AG10803 (cell line): ENCODE measurements at regions not wholly inside any gene's neighbourhood (a gene's known extent, or its start where the extent isn't known, plus 50 kb on each side); places are given as distances from the start of the nearest gene placed in this dataset.

ENCODE experiments used
- DNase-seq: peaks from one replicate; pipeline ENCODE4 v3.0.0; 2010; ENCODE audit warnings: low read depth
- H3K4me3 ChIP-seq: 2 replicates; pipeline ENCODE4 v1.5.1; 2011; ENCODE audit warnings: mild to moderate bottlenecking, low read length, control low read depth
- CTCF ChIP-seq: conservative IDR thresholded peaks from 2 replicates; pipeline ENCODE4 v1.5.1; 2011; ENCODE audit warnings: mild to moderate bottlenecking, low read length, control low read depth, inconsistent platforms

- H3K4me3 ChIP-seq, result no peak overlapping the region
- TF ChIP-seq CTCF, result no peak
- no peak for DNase-seq
Observed at GRCh38 chr13:106696719-106697118, 128.8 kb upstream of the ARGLU1 start.

- H3K4me3 ChIP-seq, result no peak overlapping the region
- DNase-seq, result no peak
- no peak for TF ChIP-seq CTCF
Observed at GRCh38 chr13:106696140-106696539, 128.2 kb upstream of the ARGLU1 start.

DNA sequence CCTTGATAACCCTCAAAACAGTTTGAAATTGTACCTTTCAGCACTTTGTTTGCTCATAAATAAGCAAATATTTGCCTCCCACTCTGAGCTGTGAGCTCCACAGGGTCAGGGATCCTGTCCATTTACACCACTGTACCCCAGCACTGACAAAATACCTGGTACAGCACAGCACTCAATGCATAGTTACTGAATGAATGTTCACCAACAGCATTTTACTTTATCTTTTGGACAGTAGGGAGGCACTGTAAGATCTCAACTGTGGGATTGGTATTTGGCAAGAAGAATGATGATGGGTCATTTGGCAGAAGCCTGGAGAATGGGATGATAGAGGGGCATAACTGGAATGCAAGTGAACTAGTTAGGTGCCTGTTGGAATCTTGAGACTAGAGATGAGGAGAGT is 127.2 kb upstream of the ARGLU1 start:
- no peak overlapping the region for H3K4me3 ChIP-seq
- TF ChIP-seq CTCF, result no peak

GRCh38 chr13:106691861-106692260 is 123.9 kb upstream of the ARGLU1 start:
- DNase-seq, result no peak
- no peak overlapping the region for H3K4me3 ChIP-seq
- TF ChIP-seq CTCF, result no peak

More for the DNA sequence above, 127.2 kb upstream of the ARGLU1 start:
- no peak for DNase-seq

DNA sequence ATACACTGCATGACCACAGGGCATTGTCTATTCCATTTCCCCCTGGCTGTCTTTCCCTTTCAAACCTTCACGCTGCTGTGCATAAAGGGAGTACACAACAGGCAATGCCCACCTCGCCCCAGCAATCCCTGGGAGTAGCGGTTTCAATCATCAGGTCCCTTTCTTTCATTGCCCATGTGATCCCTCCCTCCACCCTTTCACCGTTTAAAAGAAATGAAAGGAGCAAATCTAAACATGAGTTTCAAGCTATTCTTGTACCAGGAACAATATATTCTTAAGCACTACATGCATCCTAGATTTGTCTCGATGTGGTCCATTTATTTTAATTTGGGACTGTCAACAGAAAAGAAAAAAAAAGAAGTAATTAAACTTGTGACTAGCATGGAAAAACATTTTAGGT is 123.4 kb upstream of the ARGLU1 start:
- no peak for DNase-seq
- no peak for TF ChIP-seq CTCF
- no peak overlapping the region for H3K4me3 ChIP-seq

DNA sequence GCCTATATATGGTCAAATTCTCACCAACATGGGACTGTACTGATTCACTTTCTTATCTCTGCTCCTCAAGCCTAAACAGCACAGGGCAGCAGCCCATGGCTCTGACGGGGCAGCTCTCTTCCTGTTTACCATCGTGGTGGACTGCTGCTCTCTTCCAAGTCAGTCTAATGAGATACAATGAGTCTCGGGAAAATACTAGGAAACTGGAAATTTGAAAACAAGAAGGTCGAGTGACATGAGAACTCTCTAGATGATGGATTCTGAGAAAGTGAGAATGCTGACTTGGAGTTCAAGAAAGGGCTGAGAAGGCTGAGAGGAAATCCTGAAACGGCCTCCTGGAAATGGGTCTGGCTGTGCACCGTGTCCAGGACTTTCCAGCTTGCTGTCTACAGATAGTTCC is 122.8 kb upstream of the ARGLU1 start:
- H3K4me3 ChIP-seq, result no peak overlapping the region
- DNase-seq, result no peak
- TF ChIP-seq CTCF, result no peak

DNA sequence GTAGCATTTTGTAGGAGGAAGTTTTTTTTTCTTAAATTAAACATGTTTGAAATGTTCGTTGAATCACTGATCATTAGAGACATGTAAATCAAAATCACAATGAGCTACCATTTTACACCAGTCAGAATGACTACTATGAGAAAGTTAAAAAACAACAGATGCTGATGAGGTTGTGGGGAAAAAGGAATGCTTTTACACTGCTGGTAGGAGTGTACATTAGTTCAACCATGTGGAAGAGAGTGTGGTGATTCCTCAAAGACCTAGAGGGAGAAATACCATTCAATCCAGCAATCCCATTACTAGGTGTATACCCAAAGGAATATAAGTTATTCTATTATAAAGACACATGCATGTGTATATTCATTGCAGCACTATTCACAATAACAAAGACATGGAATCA is 122.0 kb upstream of the ARGLU1 start:
- no peak for DNase-seq
- TF ChIP-seq CTCF, result no peak
- no peak overlapping the region for H3K4me3 ChIP-seq
